Mesothelial cell of epicardium (in vitro differentiated cells): ENCODE measurements at regions not wholly inside any gene's neighbourhood (a gene's known extent, or its start where the extent isn't known, plus 50 kb on each side); places are given as distances from the start of the nearest gene placed in this dataset.

Experiments
- DNase-seq, 2 experiments: peaks; one replicate each; pipeline ENCODE4 v3.0.0; 2021; ENCODE audit warnings: low spot score in 2 of 2; ENCODE audit not compliant: unreplicated experiment in 2 of 2
- H3K27ac Mint-ChIP-seq: 2 replicates; pipeline ENCODE4 v1.8.0; 2021; ENCODE audit warnings: mixed read lengths
- H3K27me3 Mint-ChIP-seq: 2 replicates; pipeline ENCODE4 v1.8.0; 2021; ENCODE audit warnings: low read depth, mixed read lengths
- H3K36me3 Mint-ChIP-seq: 2 replicates; pipeline ENCODE4 v1.8.0; 2021; ENCODE audit warnings: mixed read lengths
- H3K4me1 Mint-ChIP-seq: 2 replicates; pipeline ENCODE4 v1.8.0; 2021; ENCODE audit warnings: mixed read lengths
- H3K4me3 Mint-ChIP-seq: 2 replicates; pipeline ENCODE4 v1.8.0; 2021; ENCODE audit warnings: mild to moderate bottlenecking, moderate library complexity, mixed read lengths
- H3K9me3 Mint-ChIP-seq: 2 replicates; pipeline ENCODE4 v1.8.0; 2021; ENCODE audit warnings: mixed read lengths
- TF ChIP-seq, protein P1 (sequence below): fragments of 200-600 bp; sonication (generic); IDR thresholded peaks from one replicate; pipeline ENCODE4 v1.5.0; 2021; ENCODE audit warnings: antibody characterized with exemption; ENCODE audit not compliant: unreplicated experiment

DNA sequence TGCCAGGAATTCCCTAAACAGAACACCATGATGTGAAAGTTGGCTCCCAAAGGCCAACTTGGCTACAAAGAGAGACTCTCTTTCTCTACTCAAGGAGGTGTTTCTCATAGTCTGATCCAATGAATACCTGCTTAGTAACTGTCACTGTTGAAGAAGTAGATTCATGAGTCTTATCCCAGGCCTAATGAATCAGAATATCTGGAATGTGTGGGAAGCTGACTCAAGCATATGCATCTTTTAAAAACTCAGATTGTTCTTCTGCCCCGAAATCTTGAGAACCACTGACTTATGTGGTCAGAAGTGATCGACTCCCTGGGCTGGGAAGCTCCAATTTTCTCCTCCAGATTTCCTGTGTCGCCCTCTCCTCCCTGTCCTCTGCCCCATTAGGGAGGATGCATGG is 345.6 kb downstream of the PLK2 start:
- no peak overlapping the region for H3K27ac Mint-ChIP-seq
- H3K4me3 Mint-ChIP-seq = no peak overlapping the region
- H3K4me1 Mint-ChIP-seq = peaks cover 44% of the 10 kb centered on the region
- TF ChIP-seq, protein P1, sequence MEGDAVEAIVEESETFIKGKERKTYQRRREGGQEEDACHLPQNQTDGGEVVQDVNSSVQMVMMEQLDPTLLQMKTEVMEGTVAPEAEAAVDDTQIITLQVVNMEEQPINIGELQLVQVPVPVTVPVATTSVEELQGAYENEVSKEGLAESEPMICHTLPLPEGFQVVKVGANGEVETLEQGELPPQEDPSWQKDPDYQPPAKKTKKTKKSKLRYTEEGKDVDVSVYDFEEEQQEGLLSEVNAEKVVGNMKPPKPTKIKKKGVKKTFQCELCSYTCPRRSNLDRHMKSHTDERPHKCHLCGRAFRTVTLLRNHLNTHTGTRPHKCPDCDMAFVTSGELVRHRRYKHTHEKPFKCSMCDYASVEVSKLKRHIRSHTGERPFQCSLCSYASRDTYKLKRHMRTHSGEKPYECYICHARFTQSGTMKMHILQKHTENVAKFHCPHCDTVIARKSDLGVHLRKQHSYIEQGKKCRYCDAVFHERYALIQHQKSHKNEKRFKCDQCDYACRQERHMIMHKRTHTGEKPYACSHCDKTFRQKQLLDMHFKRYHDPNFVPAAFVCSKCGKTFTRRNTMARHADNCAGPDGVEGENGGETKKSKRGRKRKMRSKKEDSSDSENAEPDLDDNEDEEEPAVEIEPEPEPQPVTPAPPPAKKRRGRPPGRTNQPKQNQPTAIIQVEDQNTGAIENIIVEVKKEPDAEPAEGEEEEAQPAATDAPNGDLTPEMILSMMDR = no peak
- H3K36me3 Mint-ChIP-seq = peaks cover 5% of the 10 kb centered on the region
- H3K9me3 Mint-ChIP-seq = peaks cover 6% of the 10 kb centered on the region
- no peaks in the 10 kb centered on the region for H3K27me3 Mint-ChIP-seq
- DNase-seq = no peak

DNA sequence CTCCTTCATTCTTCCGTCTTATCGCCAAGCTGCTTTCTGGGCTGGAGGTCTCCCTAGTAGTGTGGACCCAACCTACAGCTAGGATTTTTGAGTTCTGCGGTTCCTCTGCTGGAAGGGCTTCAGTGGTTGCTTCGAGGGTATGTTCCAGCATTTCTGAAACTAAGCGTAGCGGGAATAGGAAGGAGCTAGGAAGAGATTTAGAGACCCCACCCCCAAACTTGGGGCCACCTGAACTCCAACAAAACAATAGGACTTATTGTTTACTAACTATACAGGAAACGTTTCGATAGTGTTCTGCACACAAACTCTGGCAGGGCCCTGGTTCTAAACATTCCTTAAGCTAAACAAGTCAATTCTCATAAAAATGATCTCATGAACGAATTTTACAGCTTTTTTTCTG is 346.7 kb downstream of the PLK2 start:
- peaks cover 6% of the 10 kb centered on the region for H3K9me3 Mint-ChIP-seq
- no peaks in the 10 kb centered on the region for H3K27me3 Mint-ChIP-seq
- TF ChIP-seq, protein P1 = no peak
- H3K4me1 Mint-ChIP-seq = peaks cover 34% of the 10 kb centered on the region
- H3K4me3 Mint-ChIP-seq = no peak overlapping the region
- H3K27ac Mint-ChIP-seq = no peak overlapping the region
- DNase-seq = no peak
- H3K36me3 Mint-ChIP-seq = peaks cover 5% of the 10 kb centered on the region

GRCh38 chr5:58108511-58108910 is 351.4 kb downstream of the PLK2 start:
- Mint-ChIP-seq H3K36me3 (peaks cover 8% of the 10 kb centered on the region), H3K27me3 (no peaks in the 10 kb centered on the region), H3K27ac (no peak overlapping the region), H3K9me3 (peaks cover 13% of the 10 kb centered on the region), H3K4me1 (peaks cover 14% of the 10 kb centered on the region), H3K4me3 (no peak overlapping the region)
- no peak for DNase-seq
- TF ChIP-seq, protein P1 = no peak

DNA sequence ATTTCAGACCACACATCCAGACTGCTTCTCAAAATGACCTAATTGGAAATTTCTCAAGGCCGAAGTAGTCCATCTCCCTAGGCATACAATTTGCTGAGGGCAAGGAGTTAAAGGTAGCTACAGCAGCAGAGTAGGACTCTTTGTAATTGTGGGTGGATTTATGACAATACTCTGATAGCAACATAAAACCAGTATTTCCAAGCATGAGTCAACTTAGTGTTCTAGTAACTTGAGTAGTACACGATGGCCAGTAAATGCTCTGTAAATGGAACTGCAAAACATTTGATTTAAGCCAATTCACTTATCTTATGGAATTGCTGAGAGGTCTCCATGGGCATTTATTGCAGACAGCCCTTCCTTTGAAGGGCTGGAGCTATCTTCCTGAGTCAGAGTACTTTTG is 352.2 kb downstream of the PLK2 start:
- Mint-ChIP-seq H3K27me3 (no peaks in the 10 kb centered on the region), H3K4me3 (no peak overlapping the region), H3K27ac (no peak overlapping the region), H3K9me3 (peaks cover 21% of the 10 kb centered on the region), H3K36me3 (peaks cover 15% of the 10 kb centered on the region), H3K4me1 (peaks cover 14% of the 10 kb centered on the region)
- DNase-seq = no peak
- TF ChIP-seq, protein P1 = no peak

GRCh38 chr5:58106754-58107410 is 353.0 kb downstream of the PLK2 start:
- TF ChIP-seq, protein P1 = no peak
- no peak for DNase-seq
- Mint-ChIP-seq H3K27me3 (no peaks in the 10 kb centered on the region), H3K27ac (no peak overlapping the region), H3K4me1 (peaks cover 10% of the 10 kb centered on the region), H3K9me3 (peaks cover 25% of the 10 kb centered on the region), H3K36me3 (peaks cover 18% of the 10 kb centered on the region), H3K4me3 (no peak overlapping the region)
